ENCODE measurements at regions not wholly inside any gene's neighbourhood (a gene's known extent, or its start where the extent isn't known, plus 50 kb on each side); places are given as distances from the start of the nearest gene placed in this dataset.

GRCh38 chr10:112054516-112054915 lies 129.0 kb downstream of the GPAM start:
- TF ChIP-seq, protein P1, sequence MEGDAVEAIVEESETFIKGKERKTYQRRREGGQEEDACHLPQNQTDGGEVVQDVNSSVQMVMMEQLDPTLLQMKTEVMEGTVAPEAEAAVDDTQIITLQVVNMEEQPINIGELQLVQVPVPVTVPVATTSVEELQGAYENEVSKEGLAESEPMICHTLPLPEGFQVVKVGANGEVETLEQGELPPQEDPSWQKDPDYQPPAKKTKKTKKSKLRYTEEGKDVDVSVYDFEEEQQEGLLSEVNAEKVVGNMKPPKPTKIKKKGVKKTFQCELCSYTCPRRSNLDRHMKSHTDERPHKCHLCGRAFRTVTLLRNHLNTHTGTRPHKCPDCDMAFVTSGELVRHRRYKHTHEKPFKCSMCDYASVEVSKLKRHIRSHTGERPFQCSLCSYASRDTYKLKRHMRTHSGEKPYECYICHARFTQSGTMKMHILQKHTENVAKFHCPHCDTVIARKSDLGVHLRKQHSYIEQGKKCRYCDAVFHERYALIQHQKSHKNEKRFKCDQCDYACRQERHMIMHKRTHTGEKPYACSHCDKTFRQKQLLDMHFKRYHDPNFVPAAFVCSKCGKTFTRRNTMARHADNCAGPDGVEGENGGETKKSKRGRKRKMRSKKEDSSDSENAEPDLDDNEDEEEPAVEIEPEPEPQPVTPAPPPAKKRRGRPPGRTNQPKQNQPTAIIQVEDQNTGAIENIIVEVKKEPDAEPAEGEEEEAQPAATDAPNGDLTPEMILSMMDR (IDR thresholded peaks at IDR 0.05), result no peak
- TF ChIP-seq POLR2A (IDR thresholded peaks at IDR 0.05) (no peak), POLR2AphosphoS5 (IDR thresholded peaks at IDR 0.05) (no peak), EP300 (IDR thresholded peaks at IDR 0.05) (no peak)
